Thymus (tissue), 11 donors: ENCODE measurements at regions not wholly inside any gene's neighbourhood (a gene's known extent, or its start where the extent isn't known, plus 50 kb on each side); places are given as distances from the start of the nearest gene placed in this dataset.

Experiments used
- DNase-seq, 9 donors: peaks; one replicate each; pipeline ENCODE4 v3.0.0-alpha.2; 2013; ENCODE audit warnings: low spot score in 9 of 9, low read depth in 6 of 9, missing footprints in 1 of 9
- H3K27ac ChIP-seq, 2 donors: one replicate each; pipeline ENCODE4 v1.5.1; 2013; ENCODE audit warnings: control low read depth in 1 of 2, low read depth in 1 of 2, low read length in 1 of 2, mild to moderate bottlenecking in 1 of 2, moderate library complexity in 1 of 2
- H3K27me3 ChIP-seq, 2 donors: one replicate each; pipeline ENCODE4 v1.5.1; 2013; ENCODE audit warnings: low read length in 1 of 2; ENCODE audit not compliant: control insufficient read depth in 2 of 2, insufficient read depth in 1 of 2
- H3K36me3 ChIP-seq, 2 donors: one replicate each; pipeline ENCODE4 v1.5.1; 2013; ENCODE audit warnings: low read length in 1 of 2, mild to moderate bottlenecking in 1 of 2, moderate library complexity in 1 of 2; ENCODE audit not compliant: control insufficient read depth in 2 of 2, insufficient read depth in 2 of 2
- H3K4me1 ChIP-seq, 2 donors: one replicate each; pipeline ENCODE4 v1.5.1; 2013; ENCODE audit warnings: low read length in 2 of 2; ENCODE audit not compliant: control insufficient read depth in 2 of 2, insufficient read depth in 2 of 2
- H3K4me3 ChIP-seq, 2 donors: one replicate each; pipeline ENCODE4 v1.5.1; 2013; ENCODE audit warnings: low read length in 2 of 2, control low read depth in 1 of 2, mild to moderate bottlenecking in 1 of 2
- H3K9me3 ChIP-seq, 2 donors: one replicate each; pipeline ENCODE4 v1.5.1; 2013; ENCODE audit warnings: low read length in 1 of 2, mild to moderate bottlenecking in 1 of 2; ENCODE audit not compliant: control insufficient read depth in 2 of 2, insufficient read depth in 1 of 2
- WGBS: extraction: QIAGEN DNeasy Blood & Tissue Kit; methylation state at CpG from one replicate; pipeline ENCODE4 v1.1.7; 2013; 5-methylcytosine and 5-hydroxymethylcytosine counted together
- donor health status: healthy.

DNA sequence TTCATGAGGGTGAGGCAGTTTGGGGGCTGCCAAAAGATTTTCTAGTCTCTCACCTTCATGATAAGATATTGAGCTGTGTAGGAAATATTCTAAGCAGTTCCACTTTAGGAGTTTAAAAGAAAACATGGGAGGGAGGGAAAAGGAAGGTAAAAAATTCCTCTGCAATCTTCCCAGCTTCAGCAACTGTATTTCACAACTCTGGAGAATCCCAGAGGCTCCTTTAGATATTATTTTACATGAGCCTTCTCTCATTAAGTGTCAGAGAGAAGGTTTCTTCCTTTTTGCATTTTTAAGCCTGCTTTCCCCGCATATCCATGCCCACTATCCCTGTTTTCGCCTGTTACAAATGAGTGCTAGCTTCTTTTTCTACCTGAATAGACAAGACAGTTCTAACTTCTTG is 289.4 kb downstream of the CHRM3 start:
- no peaks in the 10 kb centered on the region for H3K4me1 ChIP-seq
- 93% methylated on average over 2 of the region's 2 CpGs for WGBS

DNA sequence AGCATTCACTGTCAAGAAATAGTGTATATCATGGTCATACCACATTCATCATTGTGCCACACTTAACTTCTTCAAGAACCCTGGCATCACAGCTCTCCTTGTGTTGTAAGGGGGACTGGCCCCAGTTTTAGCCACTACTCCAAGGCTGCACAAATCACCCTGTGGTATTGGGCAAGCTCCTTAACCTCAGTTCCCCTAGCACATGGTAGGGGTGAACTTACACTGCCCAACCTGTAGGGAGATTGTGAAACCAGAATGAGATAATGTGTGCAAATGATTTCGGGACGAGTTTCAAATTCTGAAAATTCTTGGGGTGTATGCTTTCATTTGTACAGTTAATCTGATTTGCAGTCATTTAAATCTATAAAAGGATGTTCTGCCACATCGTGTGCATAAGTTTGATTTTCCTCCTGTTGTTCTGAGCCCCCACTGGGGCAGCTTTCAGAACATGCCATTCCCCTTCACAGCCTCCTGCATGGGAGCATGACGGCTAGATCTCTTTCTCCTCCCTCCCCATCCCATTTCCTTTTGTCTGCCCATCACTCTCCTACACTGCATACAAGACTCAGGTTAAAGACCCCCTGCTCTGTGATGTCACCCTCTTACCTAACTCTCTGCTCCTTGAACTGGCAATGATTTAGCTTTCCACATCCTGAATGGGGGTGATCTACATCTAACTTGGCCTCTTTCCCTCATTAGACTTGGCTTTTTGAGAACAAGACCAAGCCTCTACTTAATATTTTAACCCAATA is 290.3 kb downstream of the CHRM3 start:
- no peak for DNase-seq
- 95% methylated on average over 4 of the region's 4 CpGs for WGBS
- Histone ChIP-seq H3K27ac (no peak overlapping the region), H3K9me3 (no peaks in the 10 kb centered on the region), H3K4me1 (no peaks in the 10 kb centered on the region), H3K4me3 (no peak overlapping the region), H3K27me3 (no peaks in the 10 kb centered on the region), H3K36me3 (no peaks in the 10 kb centered on the region)

More for the DNA sequence above, 289.4 kb downstream of the CHRM3 start:
- no peaks in the 10 kb centered on the region for H3K36me3 ChIP-seq
- H3K27me3 ChIP-seq: no peaks in the 10 kb centered on the region
- no peaks in the 10 kb centered on the region for H3K9me3 ChIP-seq
- no peak overlapping the region for H3K4me3 ChIP-seq
- DNase-seq: no peak
- H3K27ac ChIP-seq: no peak overlapping the region

DNA sequence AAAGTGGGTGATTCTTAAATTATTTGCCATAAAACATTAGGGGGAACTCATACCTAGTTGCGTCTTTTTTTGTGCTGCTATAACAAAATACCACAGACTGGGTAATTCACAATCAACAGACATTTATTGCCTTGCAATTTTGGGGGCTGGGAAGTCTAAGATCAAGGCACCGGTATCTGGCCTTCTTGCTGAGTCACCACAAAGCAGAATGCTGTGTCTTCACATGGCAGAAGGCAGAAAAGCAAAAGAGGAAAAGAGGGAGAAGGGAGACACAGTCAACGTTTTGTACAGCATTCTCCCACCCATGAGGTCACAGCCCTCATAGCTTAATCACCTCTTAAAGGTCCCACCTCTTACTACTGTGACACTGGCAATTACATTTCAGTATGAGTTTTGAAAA is 291.0 kb downstream of the CHRM3 start:
- no peak for DNase-seq
- Histone ChIP-seq H3K4me3 (no peak overlapping the region), H3K9me3 (no peaks in the 10 kb centered on the region), H3K4me1 (no peaks in the 10 kb centered on the region), H3K27me3 (no peaks in the 10 kb centered on the region), H3K27ac (no peak overlapping the region), H3K36me3 (no peaks in the 10 kb centered on the region)
- WGBS: 39% methylated on average over 3 of the region's 3 CpGs

DNA sequence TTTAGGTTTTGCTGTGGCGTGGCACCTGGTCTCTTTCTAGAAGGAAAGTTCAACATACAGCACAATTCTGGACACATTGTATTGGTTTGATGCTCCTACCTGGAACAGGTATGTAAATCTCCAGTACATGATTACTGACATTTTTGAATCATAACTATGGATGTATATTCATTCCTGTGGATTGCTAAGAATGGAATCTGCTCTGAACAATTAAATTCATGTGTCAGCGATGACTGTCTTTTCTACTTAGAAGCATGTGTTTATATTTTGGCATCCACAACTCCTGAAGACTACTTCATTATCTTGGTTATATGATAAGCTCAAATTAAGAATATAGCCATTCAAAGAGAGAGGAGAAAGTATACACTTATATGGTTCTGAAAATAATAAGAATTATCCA is 291.8 kb downstream of the CHRM3 start:
- Histone ChIP-seq H3K4me3 (no peak overlapping the region), H3K36me3 (no peaks in the 10 kb centered on the region), H3K9me3 (no peaks in the 10 kb centered on the region), H3K27me3 (no peaks in the 10 kb centered on the region), H3K4me1 (no peaks in the 10 kb centered on the region), H3K27ac (no peak overlapping the region)
- 97% methylated on average over 2 of the region's 2 CpGs for WGBS
- DNase-seq: no peak

DNA sequence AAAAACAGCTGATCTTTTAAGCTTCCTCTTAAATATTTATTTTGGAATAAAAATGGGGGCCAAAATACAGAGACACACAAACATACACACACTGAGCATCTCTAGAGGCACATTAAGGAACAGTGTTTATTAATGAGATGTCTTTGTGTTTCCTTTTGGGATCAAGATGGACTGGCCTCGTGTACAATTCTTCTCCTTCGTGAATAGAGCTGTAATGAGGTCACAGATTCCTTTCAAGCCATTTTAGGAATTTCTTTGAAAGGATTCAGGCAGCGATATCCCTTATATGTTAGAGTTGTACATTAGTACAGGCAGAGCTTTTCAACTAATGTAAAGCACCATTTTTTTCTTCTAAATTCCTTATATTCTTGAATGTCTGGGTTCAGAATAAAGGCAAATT is 295.7 kb downstream of the CHRM3 start:
- Histone ChIP-seq H3K4me3 (no peak overlapping the region), H3K4me1 (no peaks in the 10 kb centered on the region), H3K9me3 (no peaks in the 10 kb centered on the region), H3K27ac (no peak overlapping the region), H3K27me3 (no peaks in the 10 kb centered on the region), H3K36me3 (no peaks in the 10 kb centered on the region)
- no peak for DNase-seq
- WGBS: 94% methylated on average over 3 of the region's 3 CpGs

DNA sequence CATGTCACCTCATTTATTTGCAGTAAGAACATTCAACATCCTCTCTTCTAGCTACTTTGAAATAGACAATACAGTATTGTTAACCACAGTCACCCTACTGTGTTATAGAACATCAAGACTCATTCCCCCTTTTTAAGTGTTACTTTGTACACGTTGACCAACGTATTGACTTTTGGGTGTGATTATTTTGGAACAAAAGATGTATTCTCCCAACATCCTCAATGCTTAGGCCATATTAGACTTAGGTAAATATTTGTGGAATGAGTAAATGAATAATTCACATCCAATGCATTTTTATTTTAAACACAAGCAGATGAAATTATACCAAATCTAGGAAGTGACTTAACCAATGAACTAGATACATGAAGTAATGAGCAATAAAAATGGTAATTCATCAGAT is 296.6 kb downstream of the CHRM3 start:
- no peak overlapping the region for H3K27ac ChIP-seq
- H3K36me3 ChIP-seq: no peaks in the 10 kb centered on the region
- WGBS: 93% methylated on average over 2 of the region's 2 CpGs
- H3K9me3 ChIP-seq: no peaks in the 10 kb centered on the region
- no peaks in the 10 kb centered on the region for H3K4me1 ChIP-seq
- no peaks in the 10 kb centered on the region for H3K27me3 ChIP-seq
- no peak overlapping the region for H3K4me3 ChIP-seq
- no peak for DNase-seq

DNA sequence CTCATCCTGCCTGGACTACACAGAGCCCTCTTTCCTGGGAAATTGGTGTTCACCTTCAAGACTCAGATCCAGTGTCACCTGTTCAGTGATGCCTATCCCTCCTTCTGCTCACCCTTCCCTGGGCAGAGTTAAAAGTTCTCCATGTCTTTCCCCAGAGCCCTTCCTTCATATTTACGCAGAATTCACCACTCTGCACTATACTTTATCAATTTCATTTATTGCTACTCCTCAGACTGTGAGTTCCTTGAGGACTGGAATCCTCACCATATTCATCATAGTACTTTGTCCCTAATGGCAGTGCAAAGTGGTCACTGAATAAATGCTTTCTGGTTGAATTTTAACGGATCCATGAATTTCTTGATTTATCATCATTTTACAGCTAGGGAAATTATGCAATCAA is 300.0 kb downstream of the CHRM3 start:
- Histone ChIP-seq H3K27me3 (no peaks in the 10 kb centered on the region), H3K4me3 (no peak overlapping the region), H3K4me1 (no peaks in the 10 kb centered on the region), H3K36me3 (no peaks in the 10 kb centered on the region), H3K27ac (no peak overlapping the region), H3K9me3 (no peaks in the 10 kb centered on the region)
- WGBS: 97% methylated on average over 2 of the region's 2 CpGs
- DNase-seq: no peak

DNA sequence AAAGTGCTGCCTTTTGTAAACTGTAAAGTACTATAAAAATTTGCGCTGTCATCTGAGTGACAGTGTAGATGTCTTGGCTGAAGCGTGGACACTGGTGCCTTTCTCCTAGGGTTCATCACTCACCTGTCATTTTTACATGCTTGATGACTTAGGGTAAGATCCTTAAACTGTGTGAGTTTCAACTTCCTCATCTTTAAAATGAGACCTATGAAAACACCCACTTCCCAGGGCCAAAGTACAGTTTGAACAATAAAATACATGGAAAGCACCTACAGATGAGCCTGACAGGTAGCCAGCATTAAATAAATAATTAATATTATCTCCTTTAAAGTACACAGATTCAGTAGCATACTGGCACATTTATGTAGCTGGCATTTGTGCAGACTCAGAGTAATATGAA is 309.9 kb downstream of the CHRM3 start:
- Histone ChIP-seq H3K4me1 (no peaks in the 10 kb centered on the region), H3K27ac (no peak overlapping the region), H3K4me3 (no peak overlapping the region), H3K27me3 (no peaks in the 10 kb centered on the region), H3K36me3 (no peaks in the 10 kb centered on the region), H3K9me3 (no peaks in the 10 kb centered on the region)
- no peak for DNase-seq
- 91% methylated on average over 2 of the region's 2 CpGs for WGBS

DNA sequence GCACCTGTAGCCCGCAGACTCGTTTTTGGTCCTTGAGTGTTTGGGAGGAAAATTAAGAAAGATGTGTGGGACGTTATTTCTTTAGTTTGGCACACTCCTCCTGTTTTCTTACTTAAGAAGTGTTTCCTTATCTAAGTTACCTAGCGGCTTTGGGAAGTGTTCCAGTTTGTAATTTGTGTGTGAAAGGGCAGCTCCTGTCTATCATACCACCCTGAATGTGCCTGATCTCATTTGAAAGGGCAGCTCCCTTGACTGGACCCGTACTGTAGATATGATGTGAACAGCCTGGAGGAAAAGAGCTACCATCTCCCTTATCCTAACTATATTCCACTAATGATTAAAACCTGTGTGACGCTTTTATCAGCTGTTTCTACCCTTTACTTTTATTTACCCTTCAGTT is 314.3 kb downstream of the CHRM3 start:
- no peaks in the 10 kb centered on the region for H3K4me1 ChIP-seq
- no peaks in the 10 kb centered on the region for H3K27me3 ChIP-seq
- no peak overlapping the region for H3K4me3 ChIP-seq
- no peaks in the 10 kb centered on the region for H3K36me3 ChIP-seq
- WGBS: 93% methylated on average over 6 of the region's 6 CpGs
- no peaks in the 10 kb centered on the region for H3K9me3 ChIP-seq
- H3K27ac ChIP-seq: no peak overlapping the region
- DNase-seq: no peak
